OCI-LY1 (cell line): ENCODE measurements at regions not wholly inside any gene's neighbourhood (a gene's known extent, or its start where the extent isn't known, plus 50 kb on each side); places are given as distances from the start of the nearest gene placed in this dataset.
"Not testable (repeated sequence)": the region's sequence is repeated elsewhere in the genome, so short reads cannot be mapped to it uniquely, and the experiment has no call there.

Experiments
- H2AFZ ChIP-seq: fragments of 200-600 bp; sonication (generic), shearing (Covaris generic); 2 replicates; pipeline ENCODE4 v1.6.0; 2014; ENCODE audit warnings: antibody characterized with exemption, mild to moderate bottlenecking, low read length
- H3F3A ChIP-seq: fragments of 200-600 bp; sonication (generic), shearing (Covaris generic); 2 replicates; pipeline ENCODE4 v1.6.0; 2014; ENCODE audit warnings: mild to moderate bottlenecking, antibody characterized with exemption, low read length, moderate library complexity; ENCODE audit not compliant: insufficient read depth
- H3K27ac ChIP-seq: fragments of 200-600 bp; sonication (generic); 2 replicates; pipeline ENCODE4 v1.5.1; 2014; ENCODE audit warnings: low read length, mixed run types, mild to moderate bottlenecking, low read depth; ENCODE audit not compliant: poor library complexity, severe bottlenecking
- H3K27me3 ChIP-seq: fragments of 200-600 bp; sonication (generic); 2 replicates; pipeline ENCODE4 v1.6.0; 2014; ENCODE audit warnings: antibody characterized with exemption, mild to moderate bottlenecking, low read length, moderate library complexity; ENCODE audit not compliant: insufficient read depth
- H3K36me3 ChIP-seq: fragments of 200-600 bp; sonication (generic); 2 replicates; pipeline ENCODE4 v1.6.1; 2014; ENCODE audit warnings: mild to moderate bottlenecking, antibody characterized with exemption, low read length, moderate library complexity, mixed read lengths; ENCODE audit not compliant: insufficient read depth
- H3K4me1 ChIP-seq: fragments of 200-600 bp; sonication (generic); 2 replicates; pipeline ENCODE4 v1.5.1; 2014; ENCODE audit warnings: mild to moderate bottlenecking, low read length, moderate library complexity; ENCODE audit not compliant: insufficient read depth, severe bottlenecking
- H3K4me2 ChIP-seq: fragments of 200-600 bp; sonication (generic), shearing (Covaris generic); 2 replicates; pipeline ENCODE4 v1.6.1; 2014; ENCODE audit warnings: low read length
- H3K4me3 ChIP-seq: fragments of 200-600 bp; sonication (generic); 2 replicates; pipeline ENCODE4 v1.5.1; 2014; ENCODE audit warnings: low read length, low read depth, mild to moderate bottlenecking, mixed read lengths; ENCODE audit not compliant: poor library complexity, severe bottlenecking
- H3K79me2 ChIP-seq: fragments of 200-600 bp; shearing (Covaris generic); 2 replicates; pipeline ENCODE4 v1.6.1; 2016; ENCODE audit warnings: mixed run types, low read length, mixed read lengths; ENCODE audit not compliant: insufficient read depth
- H3K9ac ChIP-seq: fragments of 200-600 bp; sonication (generic), shearing (Covaris generic); 2 replicates; pipeline ENCODE4 v1.6.1; 2014; ENCODE audit warnings: mild to moderate bottlenecking, low read length, mixed read lengths
- H3K9me2 ChIP-seq: fragments of 200-600 bp; sonication (generic), shearing (Covaris generic); 2 replicates; pipeline ENCODE4 v1.6.1; 2014; ENCODE audit warnings: low read depth, mild to moderate bottlenecking, low read length, mixed read lengths
- H3K9me3 ChIP-seq: fragments of 200-600 bp; shearing (Covaris generic); 2 replicates; pipeline ENCODE4 v1.6.1; 2014; ENCODE audit warnings: low read length, mixed read lengths
- H4K20me1 ChIP-seq: fragments of 200-600 bp; sonication (generic), shearing (Covaris generic); 2 replicates; pipeline ENCODE4 v1.6.0; 2016; ENCODE audit warnings: mild to moderate bottlenecking, low read length; ENCODE audit not compliant: insufficient read depth
- EZH2 ChIP-seq: fragments of 200-600 bp; sonication (generic), shearing (Covaris generic); IDR thresholded peaks from 2 replicates; pipeline ENCODE4 v1.8.0; 2017; ENCODE audit warnings: borderline replicate concordance, mixed run types, mild to moderate bottlenecking, antibody characterized with exemption, low read length, moderate library complexity, mixed read lengths
- TF ChIP-seq, protein P1 (sequence below): fragments of 200-600 bp; sonication (generic), shearing (Covaris generic); IDR thresholded peaks from 2 replicates; pipeline ENCODE4 v1.5.1; 2017; ENCODE audit warnings: mild to moderate bottlenecking, antibody characterized with exemption, low read length, moderate library complexity, mixed read lengths

DNA sequence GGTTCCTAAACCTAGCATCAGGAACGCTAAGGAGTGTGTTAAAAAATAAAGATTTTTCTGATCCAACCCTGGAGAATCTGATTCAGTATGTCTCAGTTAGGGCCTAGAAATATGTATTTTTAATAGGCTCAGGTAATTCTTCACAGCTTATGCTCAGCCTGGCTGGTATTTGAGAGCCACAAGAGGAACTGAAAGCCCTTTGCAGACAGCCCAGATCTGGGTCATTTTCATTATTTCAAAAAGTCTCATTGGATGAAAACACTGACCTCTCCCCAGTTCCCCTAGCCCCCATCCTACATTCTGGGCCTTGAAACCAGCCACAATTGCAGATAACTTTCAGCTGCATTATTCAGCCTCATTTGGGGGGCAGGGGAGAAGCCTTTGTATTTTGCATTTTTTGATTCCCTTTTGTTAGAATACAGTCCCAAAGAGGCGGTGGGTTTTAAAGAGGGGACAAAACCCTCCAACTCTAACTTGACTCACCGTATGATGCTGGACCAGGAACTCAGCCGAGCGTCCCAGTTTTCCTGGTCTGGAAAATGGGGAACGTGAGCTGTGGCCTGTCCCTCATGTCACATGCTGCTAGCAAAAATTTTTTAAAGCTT is 66.0 kb upstream of the LARGE1 start:
- no peaks in the 10 kb centered on the region for H3K4me1 ChIP-seq
- H3K27ac ChIP-seq = no peak overlapping the region
- no peak overlapping the region for H3K4me3 ChIP-seq
- H2AFZ ChIP-seq = no peak overlapping the region
- no peaks in the 10 kb centered on the region for H4K20me1 ChIP-seq
- TF ChIP-seq, protein P1, sequence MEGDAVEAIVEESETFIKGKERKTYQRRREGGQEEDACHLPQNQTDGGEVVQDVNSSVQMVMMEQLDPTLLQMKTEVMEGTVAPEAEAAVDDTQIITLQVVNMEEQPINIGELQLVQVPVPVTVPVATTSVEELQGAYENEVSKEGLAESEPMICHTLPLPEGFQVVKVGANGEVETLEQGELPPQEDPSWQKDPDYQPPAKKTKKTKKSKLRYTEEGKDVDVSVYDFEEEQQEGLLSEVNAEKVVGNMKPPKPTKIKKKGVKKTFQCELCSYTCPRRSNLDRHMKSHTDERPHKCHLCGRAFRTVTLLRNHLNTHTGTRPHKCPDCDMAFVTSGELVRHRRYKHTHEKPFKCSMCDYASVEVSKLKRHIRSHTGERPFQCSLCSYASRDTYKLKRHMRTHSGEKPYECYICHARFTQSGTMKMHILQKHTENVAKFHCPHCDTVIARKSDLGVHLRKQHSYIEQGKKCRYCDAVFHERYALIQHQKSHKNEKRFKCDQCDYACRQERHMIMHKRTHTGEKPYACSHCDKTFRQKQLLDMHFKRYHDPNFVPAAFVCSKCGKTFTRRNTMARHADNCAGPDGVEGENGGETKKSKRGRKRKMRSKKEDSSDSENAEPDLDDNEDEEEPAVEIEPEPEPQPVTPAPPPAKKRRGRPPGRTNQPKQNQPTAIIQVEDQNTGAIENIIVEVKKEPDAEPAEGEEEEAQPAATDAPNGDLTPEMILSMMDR = no peak
- no peak for TF ChIP-seq EZH2
- H3K9me3 ChIP-seq = no peaks in the 10 kb centered on the region
- H3K27me3 ChIP-seq = no peaks in the 10 kb centered on the region
- H3K36me3 ChIP-seq = no peaks in the 10 kb centered on the region
- no peaks in the 10 kb centered on the region for H3K79me2 ChIP-seq
- no peaks in the 10 kb centered on the region for H3K9me2 ChIP-seq
- no peak overlapping the region for H3K9ac ChIP-seq
- H3F3A ChIP-seq = no peaks in the 10 kb centered on the region
- no peak overlapping the region for H3K4me2 ChIP-seq

- Histone ChIP-seq H3F3A (no peaks in the 10 kb centered on the region), H4K20me1 (no peaks in the 10 kb centered on the region), H3K9me3 (no peaks in the 10 kb centered on the region), H3K4me1 (no peaks in the 10 kb centered on the region), H3K79me2 (no peaks in the 10 kb centered on the region), H3K4me2 (no peak overlapping the region), H3K9me2 (no peaks in the 10 kb centered on the region), H3K27me3 (no peaks in the 10 kb centered on the region), H3K4me3 (no peak overlapping the region), H2AFZ (no peak overlapping the region), H3K27ac (no peak overlapping the region), H3K9ac (no peak overlapping the region), H3K36me3 (no peaks in the 10 kb centered on the region)
- TF ChIP-seq, protein P1 = no peak
- no peak for TF ChIP-seq EZH2
Observed at GRCh38 chr22:33986954-33987353, 66.7 kb upstream of the LARGE1 start.

DNA sequence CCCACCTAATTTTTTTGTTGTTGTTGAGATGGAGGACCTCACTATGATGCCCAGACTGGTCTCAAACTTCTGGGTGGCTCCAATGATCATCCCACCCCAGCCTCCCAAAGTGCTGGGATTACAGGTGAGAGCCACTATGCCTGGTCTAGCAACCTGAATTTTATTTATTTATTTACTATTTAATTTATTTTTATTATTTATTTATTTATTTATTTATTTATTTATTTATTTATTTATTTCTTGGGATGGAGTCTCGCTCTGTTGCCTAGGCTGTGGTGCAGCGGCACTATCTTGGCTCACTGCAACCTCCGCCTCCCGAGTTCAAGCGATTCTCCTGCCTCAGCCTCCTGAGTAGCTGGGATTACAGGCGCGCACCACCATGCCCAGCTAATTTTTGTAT is 69.0 kb upstream of the LARGE1 start:
- not testable (repeated sequence) for H3K4me1 ChIP-seq, H3K79me2 ChIP-seq, H3K9me2 ChIP-seq, H4K20me1 ChIP-seq, H3F3A ChIP-seq, H3K36me3 ChIP-seq, H3K9me3 ChIP-seq, H3K4me2 ChIP-seq, H3K27ac ChIP-seq, H3K9ac ChIP-seq, H3K4me3 ChIP-seq, H2AFZ ChIP-seq, H3K27me3 ChIP-seq

DNA sequence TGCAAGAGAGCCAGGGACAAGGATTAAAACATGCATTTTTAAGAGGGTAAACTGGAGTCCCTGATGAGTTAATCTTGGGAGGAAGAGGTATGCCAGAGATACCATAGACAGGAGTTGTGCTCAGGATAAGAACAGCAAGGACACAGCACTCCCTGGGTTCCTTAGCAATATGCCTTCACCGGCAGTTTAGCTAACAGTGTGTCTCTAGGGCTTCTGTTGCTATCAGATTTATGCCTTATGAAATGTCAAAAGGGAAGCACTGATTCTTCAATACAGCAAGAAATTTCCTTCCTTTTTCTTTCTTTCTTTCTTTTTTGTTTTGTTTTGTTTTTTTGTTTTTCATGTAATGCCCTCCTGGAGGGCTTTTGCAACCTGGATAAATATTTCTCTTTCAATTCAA is 71.3 kb upstream of the LARGE1 start:
- no peaks in the 10 kb centered on the region for H3K9me3 ChIP-seq
- H3K27me3 ChIP-seq = no peaks in the 10 kb centered on the region
- H3K79me2 ChIP-seq = no peaks in the 10 kb centered on the region
- no peaks in the 10 kb centered on the region for H4K20me1 ChIP-seq
- H3K9ac ChIP-seq = no peak overlapping the region
- no peaks in the 10 kb centered on the region for H3K4me1 ChIP-seq
- no peaks in the 10 kb centered on the region for H3K36me3 ChIP-seq
- no peak overlapping the region for H3K4me2 ChIP-seq
- H3F3A ChIP-seq = no peaks in the 10 kb centered on the region
- TF ChIP-seq, protein P1 = no peak
- TF ChIP-seq EZH2 = no peak
- no peak overlapping the region for H2AFZ ChIP-seq
- H3K9me2 ChIP-seq = no peaks in the 10 kb centered on the region
- no peak overlapping the region for H3K27ac ChIP-seq
- H3K4me3 ChIP-seq = no peak overlapping the region
